ENCODE measurements at regions not wholly inside any gene's neighbourhood (a gene's known extent, or its start where the extent isn't known, plus 50 kb on each side); places are given as distances from the start of the nearest gene placed in this dataset.
A peak's percentile ranks its signal among the peaks of the same experiment; 100 is the strongest.

GRCh38 chr7:46131916-46132795 lies 211.1 kb upstream of the IGFBP3 start:
- Histone ChIP-seq H3K4me2 (ENCODE audit: insufficient read depth in 1 of 2, low read depth in 2 of 2, low read length in 2 of 2) (no peak overlapping the region), H2BK120ac (replicated peaks; ENCODE audit: low read depth, low read length) (peak overlapping the region; percentile 31), H3K27me3 (replicated peaks in 1 of 4; ENCODE audit: control insufficient read depth in 3 of 4, extremely low read depth in 1 of 4, insufficient read depth in 3 of 4, low read length in 3 of 4) (no peaks in the 10 kb centered on the region), H3K18ac (ENCODE audit: extremely low read depth, low read length) (no peak overlapping the region), H3K27ac (ENCODE audit: low read depth, low read length) (no peak overlapping the region), H3K4ac (replicated peaks; ENCODE audit: insufficient read length, low read depth, low read length) (no peak overlapping the region), H3K56ac (replicated peaks; ENCODE audit: insufficient read length, low read depth, low read length) (no peak overlapping the region), H3K79me2 (ENCODE audit: control insufficient read depth in 1 of 2, insufficient read depth in 2 of 2, low read length in 2 of 2) (no peaks in the 10 kb centered on the region), H3K9ac (replicated peaks in 1 of 4; ENCODE audit: extremely low read depth in 1 of 4, low read depth in 3 of 4, low read length in 3 of 4) (no peak overlapping the region), H3K14ac (ENCODE audit: insufficient read length) (no peak overlapping the region), H3K23ac (ENCODE audit: insufficient read length) (no peak overlapping the region), H3K4me1 (replicated peaks in 1 of 4; ENCODE audit: control insufficient read depth in 3 of 4, insufficient read depth in 4 of 4, low read length in 3 of 4) (peaks cover 0 to 2% (median 0%) of the 10 kb centered on the region in 4 experiments; a peak in 2 of 7 replicates), H4K20me1 (replicated peaks in 1 of 2; ENCODE audit: control insufficient read depth in 1 of 2, insufficient read depth in 2 of 2, low read length in 2 of 2) (no peaks in the 10 kb centered on the region), H2BK20ac (ENCODE audit: low read length) (no peak overlapping the region), H2BK15ac (ENCODE audit: low read length) (no peak overlapping the region), H3K79me1 (ENCODE audit: low read depth, low read length) (no peaks in the 10 kb centered on the region), H3K23me2 (ENCODE audit: low read depth, low read length) (no peaks in the 10 kb centered on the region; the same call in 1 of the 2 replicates), H3K4me3 (ENCODE audit: extremely low read depth in 1 of 4, insufficient read depth in 2 of 4, low read depth in 3 of 4, low read length in 4 of 4) (no peak overlapping the region), H3K9me3 (ENCODE audit: insufficient read depth in 2 of 2, low read depth in 1 of 2, low read length in 1 of 2) (no peaks in the 10 kb centered on the region), H2BK5ac (ENCODE audit: low read depth, low read length) (no peak overlapping the region), H2AFZ (ENCODE audit: low read length) (peak overlapping the region; percentile 73; the same call in 1 of the 2 replicates), H2BK12ac (ENCODE audit: low read depth, low read length) (no peak overlapping the region), H4K8ac (ENCODE audit: extremely low read depth, insufficient read depth, low read length) (no peak overlapping the region), H3K36me3 (ENCODE audit: control insufficient read depth in 2 of 4, insufficient read depth in 4 of 4, low read length in 3 of 4) (no peaks in the 10 kb centered on the region), H4K91ac (replicated peaks; ENCODE audit: insufficient read length, low read length) (peak overlapping the region; percentile 25), H4K5ac (ENCODE audit: insufficient read length, low read depth, low read length) (no peak overlapping the region), H2AK5ac (ENCODE audit: low read depth, low read length) (no peak overlapping the region)
- DNase-seq (ENCODE audit: low read depth in 1 of 2, low spot score in 2 of 2), result no peak
- WGBS, 2 experiments (ENCODE audit: extremely low coverage in 1 of 2, insufficient coverage in 1 of 2, insufficient read length in 1 of 2, insufficient replicate concordance in 2 of 2, low coverage in 1 of 2, low lambda C conversion rate in 2 of 2, missing lambda C conversion rate in 1 of 2), result 86% methylated on average over 8 of the region's 8 CpGs; no CpG with 5 or more reads in 1 of the 2 experiments
- FAIRE-seq, result peak; percentile 48
- peak; percentile 48 to 56 for TF ChIP-seq RAD21 (IDR thresholded peaks at IDR 0.05 in 1 of 2, conservative IDR thresholded peaks at IDR 0.05 in 1 of 2; ENCODE audit: low read depth in 2 of 2, low read length in 2 of 2)
- TF ChIP-seq RFX5 (IDR thresholded peaks at IDR 0.05; ENCODE audit: borderline replicate concordance, low read depth, low read length), result no peak
- TF ChIP-seq, protein P1, sequence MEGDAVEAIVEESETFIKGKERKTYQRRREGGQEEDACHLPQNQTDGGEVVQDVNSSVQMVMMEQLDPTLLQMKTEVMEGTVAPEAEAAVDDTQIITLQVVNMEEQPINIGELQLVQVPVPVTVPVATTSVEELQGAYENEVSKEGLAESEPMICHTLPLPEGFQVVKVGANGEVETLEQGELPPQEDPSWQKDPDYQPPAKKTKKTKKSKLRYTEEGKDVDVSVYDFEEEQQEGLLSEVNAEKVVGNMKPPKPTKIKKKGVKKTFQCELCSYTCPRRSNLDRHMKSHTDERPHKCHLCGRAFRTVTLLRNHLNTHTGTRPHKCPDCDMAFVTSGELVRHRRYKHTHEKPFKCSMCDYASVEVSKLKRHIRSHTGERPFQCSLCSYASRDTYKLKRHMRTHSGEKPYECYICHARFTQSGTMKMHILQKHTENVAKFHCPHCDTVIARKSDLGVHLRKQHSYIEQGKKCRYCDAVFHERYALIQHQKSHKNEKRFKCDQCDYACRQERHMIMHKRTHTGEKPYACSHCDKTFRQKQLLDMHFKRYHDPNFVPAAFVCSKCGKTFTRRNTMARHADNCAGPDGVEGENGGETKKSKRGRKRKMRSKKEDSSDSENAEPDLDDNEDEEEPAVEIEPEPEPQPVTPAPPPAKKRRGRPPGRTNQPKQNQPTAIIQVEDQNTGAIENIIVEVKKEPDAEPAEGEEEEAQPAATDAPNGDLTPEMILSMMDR (IDR thresholded peaks at IDR 0.05; ENCODE audit: control extremely low read depth in 1 of 3, insufficient read depth in 1 of 3, low read depth in 1 of 3, low read length in 3 of 3), result peak; percentile 27 to 54 (median 36); a peak in 3 of 4 replicates
- POLR2A ChIA-PET (ENCODE audit: partially characterized antibody), result no interaction called here
- CTCF ChIA-PET (ENCODE audit: partially characterized antibody), result interaction anchor here (0.6 to 3.0 kb wide), 17 partner anchors 13 to 250 kb away, joined by 3 to 20 read pairs (median 4); partner anchors contain the start of gene IGFBP3

Data from H1 (cell line).